ENCODE measurements at regions not wholly inside any gene's neighbourhood (a gene's known extent, or its start where the extent isn't known, plus 50 kb on each side); places are given as distances from the start of the nearest gene placed in this dataset.

GRCh38 chr14:104514156-104514848 is 65.3 kb upstream of the C14orf180 start:
- DNase-seq (ENCODE audit: low spot score) = no peak

DNA sequence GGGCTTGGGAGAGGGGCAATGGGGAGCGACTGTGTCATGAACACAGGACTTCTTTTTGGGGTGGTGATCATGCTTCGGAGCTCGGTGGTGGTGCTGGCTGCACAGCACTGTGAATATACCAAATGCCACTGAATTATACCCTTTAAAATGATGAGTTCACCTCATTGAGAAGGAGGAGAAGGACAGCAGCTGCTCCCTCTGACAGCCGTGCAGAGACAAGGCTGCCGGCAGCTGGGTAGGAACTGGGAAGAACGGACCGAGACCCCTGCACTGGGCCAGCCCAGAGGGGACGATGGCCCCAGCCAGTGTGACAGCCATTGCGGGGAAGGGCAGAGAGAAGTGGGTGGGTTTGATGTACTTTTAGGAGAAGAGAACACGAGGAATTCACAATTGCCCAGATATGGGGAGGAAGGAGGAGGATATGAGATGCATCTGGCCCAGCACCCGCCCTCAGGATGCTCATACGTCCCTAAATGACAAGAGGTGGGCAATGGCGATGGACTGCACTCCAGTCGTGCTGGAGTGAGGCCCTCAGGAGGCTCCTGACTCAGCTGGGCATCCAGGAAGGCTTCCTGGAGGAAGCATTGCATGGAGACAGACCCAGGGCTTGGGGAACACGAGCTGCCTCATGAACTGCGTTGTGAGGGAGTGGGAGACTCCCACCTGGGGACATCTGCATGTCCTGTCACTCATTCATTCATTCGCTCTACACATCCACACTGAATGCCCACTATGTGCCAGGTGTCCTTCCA is 64.3 kb upstream of the C14orf180 start:
- DNase-seq (ENCODE audit: low spot score) = no peak

- DNase-seq (ENCODE audit: low spot score) = no peak
These were observed 63.5 kb upstream of the C14orf180 start for GRCh38 chr14:104515811-104516780.

DNA sequence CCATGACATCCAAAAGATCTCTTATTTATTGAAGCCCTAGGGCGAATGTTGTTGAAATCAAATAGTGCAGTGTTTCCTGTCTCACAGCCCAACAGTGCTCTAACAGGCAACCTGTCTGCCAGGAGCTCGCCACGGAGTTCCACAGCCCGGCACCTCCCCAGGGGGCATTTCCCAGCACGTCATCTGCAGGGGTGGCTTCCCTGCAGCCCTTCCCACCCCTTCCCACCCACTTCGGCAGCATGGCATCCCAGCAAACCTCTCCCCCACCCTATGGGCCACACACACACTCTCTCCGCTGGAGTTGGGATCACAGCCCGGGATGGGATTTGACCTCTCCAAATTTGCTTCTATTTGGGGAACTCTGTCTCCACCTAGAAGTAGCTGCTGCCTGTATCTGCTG is 62.7 kb upstream of the C14orf180 start:
- no peak for DNase-seq (ENCODE audit: low spot score)

- DNase-seq (ENCODE audit: low spot score) = no peak
These were observed 62.1 kb upstream of the C14orf180 start for GRCh38 chr14:104517426-104517825.

DNA sequence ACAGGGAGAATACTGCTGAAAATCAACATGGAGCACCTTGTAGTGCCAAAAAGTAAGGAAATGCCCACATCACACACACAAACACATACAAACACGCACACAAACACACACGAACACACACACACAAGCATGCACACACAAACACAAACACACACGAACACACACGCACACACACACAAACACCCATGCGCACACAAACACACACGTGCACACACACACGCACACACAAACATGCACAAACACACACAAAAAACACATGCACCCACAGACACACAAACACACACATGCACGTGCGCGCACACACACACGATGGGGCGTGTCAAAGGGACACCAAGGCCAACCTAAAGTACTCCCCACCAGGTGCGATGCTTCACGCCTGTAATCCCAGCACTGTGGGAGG is 61.7 kb upstream of the C14orf180 start:
- no peak for DNase-seq (ENCODE audit: low spot score)

- no peak for DNase-seq (ENCODE audit: low spot score)
These were observed 60.8 kb upstream of the C14orf180 start for GRCh38 chr14:104518659-104519350.

DNA sequence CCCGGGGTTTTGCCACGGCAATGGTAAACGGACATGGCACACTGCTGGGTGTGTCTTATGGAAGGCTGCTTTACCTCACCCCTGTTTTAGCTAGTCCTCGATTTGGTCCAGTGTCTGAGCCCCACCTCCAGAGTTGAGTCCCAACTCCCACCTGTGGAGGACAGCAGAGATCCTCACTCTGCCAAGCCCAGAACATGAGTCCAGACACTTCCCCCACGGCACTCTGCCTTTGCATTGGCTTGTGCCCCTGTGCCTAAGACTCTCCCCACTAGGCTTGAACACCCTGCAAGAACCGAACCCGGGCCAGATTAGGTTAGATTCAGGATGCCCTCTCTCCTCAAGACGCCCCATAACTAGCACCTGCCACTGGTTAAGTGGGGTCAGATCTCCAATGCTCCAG is 59.8 kb upstream of the C14orf180 start:
- no peak for DNase-seq (ENCODE audit: low spot score)

DNA sequence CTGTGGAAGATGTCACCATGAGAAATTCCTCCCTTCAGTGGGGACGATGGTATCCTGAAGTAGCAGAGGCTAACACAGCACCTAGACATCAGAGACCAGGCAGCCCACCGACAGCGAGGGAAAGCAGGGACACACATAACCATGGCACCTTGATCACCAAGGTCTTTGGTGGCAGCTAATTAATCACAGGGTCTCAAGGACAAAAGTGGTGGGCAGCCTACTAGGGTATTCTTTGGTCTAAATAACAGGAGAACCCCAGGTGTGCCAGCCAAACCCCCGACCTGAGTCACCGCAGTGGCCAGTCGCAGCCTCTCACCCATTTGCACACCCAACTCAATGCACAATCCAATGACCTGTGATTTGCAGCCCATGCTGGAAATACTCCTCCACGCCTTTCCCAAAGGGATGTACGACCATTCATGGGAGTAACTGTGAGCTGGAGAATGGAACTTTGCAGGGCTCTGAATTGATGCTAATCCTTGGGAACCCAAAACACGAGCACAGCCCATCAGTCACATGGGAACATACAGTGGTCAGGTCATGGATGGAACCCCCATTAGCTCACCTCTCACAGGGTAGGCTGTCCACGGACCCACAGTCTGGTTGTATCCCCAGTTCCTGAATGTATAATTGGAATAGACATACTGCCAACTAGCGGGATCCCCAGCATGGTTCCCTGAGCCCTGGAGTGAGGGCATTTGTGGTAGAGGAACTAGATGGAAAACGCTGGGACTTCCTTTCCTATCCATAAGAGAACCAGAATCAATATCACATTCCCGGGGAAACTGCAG is 58.7 kb upstream of the C14orf180 start:
- DNase-seq (ENCODE audit: low spot score) = no peak

- DNase-seq (ENCODE audit: low spot score) = no peak
These were observed 57.5 kb upstream of the C14orf180 start for GRCh38 chr14:104521816-104522745.

DNA sequence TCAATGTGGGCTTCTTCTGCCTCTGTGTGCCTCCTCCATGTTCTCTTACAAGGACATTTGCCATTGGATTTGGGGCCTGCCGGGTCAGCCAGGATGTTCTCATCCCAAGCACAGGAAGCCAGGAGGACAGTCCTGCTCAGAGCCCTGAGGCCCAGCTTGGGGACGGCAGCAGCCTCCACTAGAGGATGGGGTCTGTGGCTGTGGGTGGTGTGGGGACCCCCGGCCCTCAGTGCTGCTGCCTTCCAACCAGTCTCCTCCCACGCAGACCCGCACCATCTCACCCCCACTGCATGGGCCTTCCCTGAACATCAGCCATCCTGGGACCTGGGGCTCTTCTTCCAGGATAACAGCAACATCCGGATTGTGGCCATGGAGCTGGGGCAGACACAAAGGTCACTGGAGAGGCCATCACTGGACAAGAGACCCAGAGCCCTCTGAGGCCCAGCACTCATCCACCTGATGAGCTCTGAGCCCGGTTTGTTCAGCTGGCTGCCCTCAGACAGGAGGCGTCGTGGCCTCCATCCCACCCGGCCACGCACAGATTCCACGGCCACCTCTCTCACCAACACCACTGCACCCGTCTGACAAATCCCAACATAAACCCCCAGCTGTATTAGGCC is 56.5 kb upstream of the C14orf180 start:
- no peak for DNase-seq (ENCODE audit: low spot score)

DNA sequence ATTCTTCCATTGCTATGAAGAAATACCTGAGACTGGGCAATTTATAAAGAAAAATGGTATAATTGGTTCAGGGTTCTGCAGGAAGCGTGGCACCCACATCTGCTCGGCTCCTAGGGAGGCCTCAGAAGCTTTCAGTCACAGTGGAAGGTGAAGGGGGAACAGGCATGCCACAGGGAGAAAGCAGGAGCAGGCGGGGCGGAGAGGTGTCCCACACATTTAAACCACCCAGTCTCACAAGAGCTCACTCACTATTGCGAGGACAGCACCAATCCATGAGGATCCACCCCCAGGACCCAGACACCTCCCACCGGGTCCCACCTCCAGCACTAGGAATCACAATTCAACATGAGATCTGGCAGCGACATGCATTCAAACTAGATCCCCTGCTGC is 56.0 kb upstream of the C14orf180 start:
- DNase-seq (ENCODE audit: low spot score) = no peak

DNA sequence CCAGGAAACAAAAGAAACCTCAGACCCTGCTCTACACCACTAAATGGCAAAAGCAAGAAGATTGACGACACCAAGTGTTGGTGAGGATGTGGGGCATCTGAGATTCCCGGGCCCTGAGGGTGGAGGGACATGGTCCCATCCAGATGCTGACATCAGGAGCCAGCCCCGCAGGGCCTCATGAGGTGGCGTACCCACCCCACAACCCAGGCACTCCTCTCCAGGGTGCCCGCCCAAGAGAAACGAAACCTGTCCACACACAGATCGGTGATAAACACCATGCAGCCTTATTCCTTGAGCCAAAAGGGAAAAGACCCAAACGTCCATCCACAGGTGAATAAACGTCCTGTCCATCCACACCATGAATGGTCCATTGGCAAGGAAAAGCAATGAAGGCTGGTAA is 54.8 kb upstream of the C14orf180 start:
- no peak for DNase-seq (ENCODE audit: low spot score)

- DNase-seq (ENCODE audit: low spot score) = no peak
These were observed 52.6 kb upstream of the C14orf180 start for GRCh38 chr14:104526723-104527645.

- no peak for DNase-seq (ENCODE audit: low spot score)
These were observed 51.6 kb upstream of the C14orf180 start for GRCh38 chr14:104527857-104528459.

GRCh38 chr14:104528496-104528895 is 51.1 kb upstream of the C14orf180 start:
- no peak for DNase-seq (ENCODE audit: low spot score)

Measured in putamen (tissue), 1 donor.